ENCODE measurements at regions not wholly inside any gene's neighbourhood (a gene's known extent, or its start where the extent isn't known, plus 50 kb on each side); places are given as distances from the start of the nearest gene placed in this dataset.

DNA sequence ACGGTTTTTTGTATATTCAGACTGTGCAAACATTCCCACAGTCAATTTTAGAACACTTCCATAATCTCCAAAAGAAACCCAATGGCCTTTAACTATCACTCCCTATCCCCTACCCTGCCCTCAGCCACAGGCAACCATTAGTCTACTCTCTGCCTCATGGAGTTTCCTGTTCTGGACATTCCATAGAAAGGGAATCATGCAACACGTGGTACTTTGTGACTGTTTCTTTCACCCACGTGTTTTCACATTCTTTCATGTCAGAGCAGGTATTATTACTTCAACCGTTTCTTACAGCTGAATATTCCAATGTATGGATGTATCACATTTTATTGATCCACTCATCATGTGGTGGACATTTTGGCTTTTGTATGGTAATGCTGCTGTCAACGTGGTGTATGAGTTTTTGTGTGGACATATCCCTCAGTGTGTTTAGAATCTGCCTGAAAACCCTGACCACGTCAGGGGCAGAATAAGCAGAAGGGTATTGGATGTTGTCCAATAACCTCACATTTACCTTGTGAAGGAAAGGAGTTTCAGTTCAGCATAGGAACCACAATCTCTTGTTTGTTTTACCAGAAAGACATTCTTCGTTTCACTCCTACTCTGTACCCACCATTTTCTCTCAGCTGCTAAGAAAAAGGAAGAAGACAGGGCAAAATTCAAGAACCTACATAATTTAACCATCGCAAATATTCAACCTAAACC is 107.5 kb upstream of the DYRK2 start:
- DNase-seq (ENCODE audit: low spot score): no peak
- Histone ChIP-seq H3K9me3 (ENCODE audit: low read depth) (no peaks in the 10 kb centered on the region), H3K4me2 (no peak overlapping the region), H3K27me3 (no peaks in the 10 kb centered on the region), H2AFZ (replicated peaks) (no peak overlapping the region), H3K27ac (no peak overlapping the region), H4K20me1 (ENCODE audit: low read depth) (no peaks in the 10 kb centered on the region), H3K4me1 (no peaks in the 10 kb centered on the region), H3K4me3 (no peak overlapping the region), H3K36me3 (no peaks in the 10 kb centered on the region), H3F3A (ENCODE audit: low read depth) (no peaks in the 10 kb centered on the region), H3K79me2 (ENCODE audit: low read depth) (no peaks in the 10 kb centered on the region), H3K9ac (no peak overlapping the region)
- Mint-ChIP-seq H3K4me3 (no peak overlapping the region), H3K27ac (no peak overlapping the region), H3K9me3 (no peaks in the 10 kb centered on the region), H3K27me3 (ENCODE audit: insufficient read depth, low read depth) (no peaks in the 10 kb centered on the region), H3K36me3 (no peaks in the 10 kb centered on the region), H3K4me1 (no peaks in the 10 kb centered on the region)
- TF ChIP-seq EZH2phosphoT487 (IDR thresholded peaks at IDR 0.05) (no peak), EZH2 (IDR thresholded peaks at IDR 0.05) (no peak)
- TF ChIP-seq, protein P1, sequence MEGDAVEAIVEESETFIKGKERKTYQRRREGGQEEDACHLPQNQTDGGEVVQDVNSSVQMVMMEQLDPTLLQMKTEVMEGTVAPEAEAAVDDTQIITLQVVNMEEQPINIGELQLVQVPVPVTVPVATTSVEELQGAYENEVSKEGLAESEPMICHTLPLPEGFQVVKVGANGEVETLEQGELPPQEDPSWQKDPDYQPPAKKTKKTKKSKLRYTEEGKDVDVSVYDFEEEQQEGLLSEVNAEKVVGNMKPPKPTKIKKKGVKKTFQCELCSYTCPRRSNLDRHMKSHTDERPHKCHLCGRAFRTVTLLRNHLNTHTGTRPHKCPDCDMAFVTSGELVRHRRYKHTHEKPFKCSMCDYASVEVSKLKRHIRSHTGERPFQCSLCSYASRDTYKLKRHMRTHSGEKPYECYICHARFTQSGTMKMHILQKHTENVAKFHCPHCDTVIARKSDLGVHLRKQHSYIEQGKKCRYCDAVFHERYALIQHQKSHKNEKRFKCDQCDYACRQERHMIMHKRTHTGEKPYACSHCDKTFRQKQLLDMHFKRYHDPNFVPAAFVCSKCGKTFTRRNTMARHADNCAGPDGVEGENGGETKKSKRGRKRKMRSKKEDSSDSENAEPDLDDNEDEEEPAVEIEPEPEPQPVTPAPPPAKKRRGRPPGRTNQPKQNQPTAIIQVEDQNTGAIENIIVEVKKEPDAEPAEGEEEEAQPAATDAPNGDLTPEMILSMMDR (IDR thresholded peaks at IDR 0.05): no peak

DNA sequence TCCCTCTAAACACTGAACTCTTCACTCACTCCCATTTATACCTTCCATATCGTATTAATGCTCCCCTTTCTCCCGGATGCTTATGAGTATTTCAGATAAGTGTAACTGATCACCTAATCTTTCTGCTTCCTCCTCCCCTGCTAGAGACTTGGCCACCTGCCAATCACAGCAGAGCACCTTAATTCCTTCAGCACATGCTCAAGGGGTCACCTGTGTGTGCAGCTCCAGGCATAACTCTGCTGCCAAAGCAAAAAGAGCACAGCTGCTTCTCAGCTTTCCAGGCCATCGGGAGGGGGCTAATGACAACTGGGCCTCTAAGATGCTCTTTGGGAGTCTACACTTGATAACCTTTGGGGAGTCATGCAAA is 106.9 kb upstream of the DYRK2 start:
- Histone ChIP-seq H3K4me1 (peaks cover 1% of the 10 kb centered on the region), H3K9ac (no peak overlapping the region), H4K20me1 (ENCODE audit: low read depth) (no peaks in the 10 kb centered on the region), H3K9me3 (ENCODE audit: low read depth) (no peaks in the 10 kb centered on the region), H3K27me3 (no peaks in the 10 kb centered on the region), H3K79me2 (ENCODE audit: low read depth) (no peaks in the 10 kb centered on the region), H3F3A (ENCODE audit: low read depth) (no peaks in the 10 kb centered on the region), H3K4me2 (no peak overlapping the region), H3K27ac (no peak overlapping the region), H3K4me3 (no peak overlapping the region), H2AFZ (replicated peaks) (no peak overlapping the region), H3K36me3 (no peaks in the 10 kb centered on the region)
- Mint-ChIP-seq H3K4me3 (no peak overlapping the region), H3K36me3 (no peaks in the 10 kb centered on the region), H3K27me3 (ENCODE audit: insufficient read depth, low read depth) (no peaks in the 10 kb centered on the region), H3K4me1 (peaks cover 3% of the 10 kb centered on the region), H3K9me3 (no peaks in the 10 kb centered on the region), H3K27ac (no peak overlapping the region)
- DNase-seq (ENCODE audit: low spot score): no peak
- no peak for TF ChIP-seq EZH2 (IDR thresholded peaks at IDR 0.05)
- no peak for TF ChIP-seq EZH2phosphoT487 (IDR thresholded peaks at IDR 0.05)
- TF ChIP-seq, protein P1 (IDR thresholded peaks at IDR 0.05): no peak

DNA sequence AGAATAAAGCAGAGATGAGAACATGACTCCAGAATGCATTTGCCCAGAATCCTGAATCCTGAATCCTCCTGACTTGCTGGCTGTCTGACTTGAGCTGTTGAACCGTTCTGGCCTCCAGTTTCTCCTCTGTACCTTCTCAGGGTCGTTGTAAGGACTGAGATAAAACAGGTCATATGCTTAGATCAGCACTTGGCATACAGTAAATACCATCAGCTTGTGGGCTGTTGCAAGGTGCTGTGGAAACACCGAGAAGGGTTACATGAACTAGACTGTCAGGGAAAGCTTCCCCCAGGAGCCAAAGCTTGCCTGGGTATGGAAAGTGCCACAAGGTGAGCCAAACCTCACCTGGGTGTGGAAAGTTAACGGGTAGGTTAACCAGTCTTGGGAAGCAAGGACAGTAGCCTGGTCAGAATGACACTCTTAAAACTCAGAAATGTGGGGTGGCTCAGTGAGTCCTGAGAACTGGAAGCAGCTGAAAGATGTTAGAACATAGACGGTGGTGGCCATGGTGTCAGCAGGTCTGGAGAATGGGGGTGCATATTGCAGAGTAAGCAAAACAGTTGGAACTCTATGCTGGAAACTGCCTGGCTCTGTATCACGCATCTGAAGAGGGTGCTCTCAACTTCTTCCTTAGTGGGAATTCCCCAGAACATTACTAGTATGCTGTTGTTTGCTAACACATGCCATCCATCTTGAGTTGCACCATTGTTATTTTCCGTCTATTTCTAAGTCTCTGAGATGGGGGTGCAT is 105.3 kb upstream of the DYRK2 start:
- no peaks in the 10 kb centered on the region for H3K36me3 Mint-ChIP-seq
- TF ChIP-seq EZH2phosphoT487 (IDR thresholded peaks at IDR 0.05) (no peak), EZH2 (IDR thresholded peaks at IDR 0.05) (no peak)
- H3K9me3 Mint-ChIP-seq: no peaks in the 10 kb centered on the region
- DNase-seq (ENCODE audit: low spot score): no peak
- H3K27me3 Mint-ChIP-seq (ENCODE audit: insufficient read depth, low read depth): no peaks in the 10 kb centered on the region
- no peak overlapping the region for H3K4me2 ChIP-seq
- H3K9ac ChIP-seq: no peak overlapping the region
- H3K27ac ChIP-seq: no peak overlapping the region
- no peaks in the 10 kb centered on the region for H3K27me3 ChIP-seq
- no peak overlapping the region for H3K4me3 Mint-ChIP-seq
- H3K4me1 Mint-ChIP-seq: peaks cover 10% of the 10 kb centered on the region
- no peaks in the 10 kb centered on the region for H3K36me3 ChIP-seq
- H3F3A ChIP-seq (ENCODE audit: low read depth): no peaks in the 10 kb centered on the region
- H3K4me3 ChIP-seq: no peak overlapping the region
- H4K20me1 ChIP-seq (ENCODE audit: low read depth): no peaks in the 10 kb centered on the region
- peaks cover 6% of the 10 kb centered on the region for H3K4me1 ChIP-seq
- H3K27ac Mint-ChIP-seq: no peak overlapping the region
- H3K79me2 ChIP-seq (ENCODE audit: low read depth): no peaks in the 10 kb centered on the region
- H3K9me3 ChIP-seq (ENCODE audit: low read depth): no peaks in the 10 kb centered on the region
- H2AFZ ChIP-seq (replicated peaks): no peak overlapping the region

DNA sequence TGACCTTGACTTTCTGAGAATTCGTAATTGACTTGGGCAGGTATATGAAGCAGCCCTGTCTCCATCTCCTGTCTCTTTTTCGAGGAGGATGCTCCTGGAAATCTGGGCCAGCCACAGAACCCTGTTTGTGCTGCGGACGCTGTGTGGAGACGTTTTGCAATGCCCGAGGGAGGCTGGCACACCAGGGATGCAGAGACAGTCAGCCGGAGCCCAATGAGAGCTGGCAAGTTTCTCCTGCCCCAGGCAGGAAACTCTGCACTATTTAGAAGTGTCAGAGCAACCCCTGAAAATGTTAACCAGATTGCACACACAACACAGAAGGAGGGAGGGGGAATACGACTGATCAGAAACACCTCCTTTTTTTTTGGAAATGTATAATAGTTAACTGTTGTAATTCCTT is 103.2 kb upstream of the DYRK2 start:
- Histone ChIP-seq H3K4me3 (no peak overlapping the region), H3K9me3 (ENCODE audit: low read depth) (no peaks in the 10 kb centered on the region), H3F3A (ENCODE audit: low read depth) (no peaks in the 10 kb centered on the region), H4K20me1 (ENCODE audit: low read depth) (no peaks in the 10 kb centered on the region), H3K4me1 (peaks cover 6% of the 10 kb centered on the region), H3K36me3 (no peaks in the 10 kb centered on the region), H3K4me2 (no peak overlapping the region), H3K9ac (no peak overlapping the region), H3K27me3 (no peaks in the 10 kb centered on the region), H3K27ac (no peak overlapping the region), H3K79me2 (ENCODE audit: low read depth) (no peaks in the 10 kb centered on the region), H2AFZ (replicated peaks) (no peak overlapping the region)
- peaks cover 3% of the 10 kb centered on the region for H3K27me3 Mint-ChIP-seq (ENCODE audit: insufficient read depth, low read depth)
- H3K4me1 Mint-ChIP-seq: peaks cover 10% of the 10 kb centered on the region
- H3K4me3 Mint-ChIP-seq: no peak overlapping the region
- TF ChIP-seq EZH2phosphoT487 (IDR thresholded peaks at IDR 0.05) (no peak), EZH2 (IDR thresholded peaks at IDR 0.05) (no peak)
- TF ChIP-seq, protein P1 (IDR thresholded peaks at IDR 0.05): no peak
- H3K9me3 Mint-ChIP-seq: peaks cover 1% of the 10 kb centered on the region
- DNase-seq (ENCODE audit: low spot score): no peak
- H3K27ac Mint-ChIP-seq: no peak overlapping the region
- no peaks in the 10 kb centered on the region for H3K36me3 Mint-ChIP-seq
